H54 (cell line): ENCODE measurements at regions not wholly inside any gene's neighbourhood (a gene's known extent, or its start where the extent isn't known, plus 50 kb on each side); places are given as distances from the start of the nearest gene placed in this dataset.
"Not testable (repeated sequence)": the region's sequence is repeated elsewhere in the genome, so short reads cannot be mapped to it uniquely, and the experiment has no call there.

Experiments
- DNase-seq: peaks from one replicate; pipeline ENCODE4 v3.0.0; 2011; ENCODE audit warnings: low spot score, mixed read lengths; ENCODE audit not compliant: insufficient read length
- FAIRE-seq: peaks from 3 replicates; lab custom pipeline; 2011; peaks lifted over from hg19 to GRCh38; lab: Jason Lieb, UNC
- POLR2A ChIP-seq: IDR thresholded peaks from 2 replicates; pipeline ENCODE4 v1.6.1; 2011; ENCODE audit warnings: low read depth, mild to moderate bottlenecking, low read length

DNA sequence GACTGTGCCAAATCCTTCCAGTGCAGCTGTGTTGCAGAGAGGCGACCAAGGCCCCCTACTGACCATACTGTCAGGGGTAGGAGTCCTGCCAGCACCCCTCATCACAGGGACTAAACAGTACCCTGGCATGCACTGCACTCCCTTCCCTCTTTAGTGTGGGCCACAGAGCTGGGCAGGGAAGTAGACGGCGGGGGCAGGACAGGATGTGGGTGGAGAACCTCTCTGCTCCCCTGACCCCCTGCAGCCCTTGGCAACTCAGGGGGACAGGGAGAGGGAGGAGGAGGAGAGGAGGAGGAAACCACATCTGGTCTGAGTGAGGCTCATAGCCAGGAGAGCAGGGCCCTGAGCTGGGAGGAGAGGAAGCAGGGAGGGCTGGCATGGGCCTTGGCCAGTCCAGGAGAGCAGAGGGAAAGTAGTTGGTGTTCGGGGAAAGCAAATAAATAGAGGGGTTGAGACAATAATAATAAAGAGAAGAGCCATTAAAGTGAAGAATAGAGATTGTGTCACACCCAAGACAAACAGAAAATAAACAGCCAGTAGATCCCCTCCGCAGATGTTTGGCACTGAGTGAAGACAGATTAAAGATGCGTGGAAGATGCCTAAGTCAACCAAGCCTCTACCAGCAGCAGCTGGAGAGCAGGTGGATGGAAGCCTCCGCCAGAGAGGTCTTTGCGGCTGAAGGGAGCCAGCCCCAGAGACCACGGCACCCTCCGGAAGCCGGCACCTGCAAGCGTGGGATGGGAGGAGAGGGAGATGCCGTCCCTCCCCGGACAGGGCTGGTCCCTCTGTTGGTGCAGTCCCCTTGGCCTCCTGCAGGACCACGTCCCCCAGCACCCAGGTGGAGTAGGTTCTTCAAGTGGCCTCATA, 61.5 kb downstream of the RPUSD4 start:
- no peak for TF ChIP-seq POLR2A
- DNase-seq (no peak), FAIRE-seq (no peak)

DNA sequence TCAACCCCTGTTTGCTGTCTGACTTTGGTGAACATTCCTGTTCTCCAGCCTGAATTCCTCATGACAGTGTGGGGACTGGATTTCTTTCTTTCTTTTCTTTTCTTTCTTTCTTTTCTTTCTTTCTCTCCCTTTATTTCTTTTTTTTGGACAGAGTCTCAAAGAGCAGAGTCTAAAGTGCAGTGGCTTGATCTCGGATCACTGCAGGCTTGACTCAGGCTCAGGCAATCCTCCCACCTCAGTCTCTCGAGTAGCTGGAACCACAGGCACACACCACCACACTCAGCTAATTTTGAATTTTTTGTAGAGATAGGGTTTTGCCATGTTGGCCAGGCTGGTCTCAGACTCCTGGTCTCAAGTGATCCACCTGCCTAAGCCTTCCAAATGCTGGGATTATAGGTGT, 63.1 kb downstream of the RPUSD4 start:
- FAIRE-seq (no peak), DNase-seq (no peak)
- no peak for TF ChIP-seq POLR2A

DNA sequence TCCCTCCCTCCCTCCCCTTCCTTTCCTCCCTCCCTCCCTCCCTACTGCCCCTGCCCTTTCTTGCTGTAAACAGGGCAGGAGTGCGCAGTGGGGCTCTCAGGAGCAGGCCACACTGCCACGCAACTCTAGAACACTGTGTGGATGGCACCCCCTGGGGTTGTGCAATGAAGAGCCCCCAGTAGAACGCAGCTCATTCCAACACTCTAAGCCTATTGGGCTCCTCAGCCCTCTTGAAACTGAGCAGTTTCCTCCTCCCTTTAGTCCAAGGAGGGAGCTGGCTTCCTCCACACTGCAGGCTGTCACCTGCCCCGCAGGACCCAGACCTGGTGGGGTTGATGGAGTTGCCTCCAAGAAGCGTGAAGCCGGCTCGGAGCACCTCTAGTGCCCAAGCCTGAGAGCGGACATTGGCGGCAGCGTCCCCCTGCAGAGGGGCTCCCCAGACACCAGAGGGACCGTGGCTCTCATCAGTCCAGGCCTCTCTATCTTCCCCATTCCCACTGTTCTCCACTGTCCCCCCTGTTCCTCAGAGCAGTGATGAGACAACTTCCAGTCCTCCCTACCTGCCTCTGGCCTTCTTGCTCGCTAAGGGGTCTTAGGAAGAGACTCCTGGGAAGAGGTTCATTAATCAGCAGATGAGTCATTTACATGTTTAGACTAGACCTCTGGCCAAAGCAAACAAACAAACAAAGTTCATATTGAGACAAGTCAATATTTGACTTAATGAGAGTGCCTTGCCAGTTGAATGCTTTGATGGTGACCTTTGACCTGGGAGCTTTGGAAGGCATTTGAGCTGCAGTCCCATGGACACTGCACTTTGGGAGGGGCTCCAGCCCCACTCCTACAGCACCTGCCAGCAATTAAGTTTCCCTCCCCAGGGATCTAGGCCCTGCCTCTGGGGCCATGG, 64.0 kb downstream of the RPUSD4 start:
- DNase-seq (no peak), FAIRE-seq (no peak)
- TF ChIP-seq POLR2A, result no peak

DNA sequence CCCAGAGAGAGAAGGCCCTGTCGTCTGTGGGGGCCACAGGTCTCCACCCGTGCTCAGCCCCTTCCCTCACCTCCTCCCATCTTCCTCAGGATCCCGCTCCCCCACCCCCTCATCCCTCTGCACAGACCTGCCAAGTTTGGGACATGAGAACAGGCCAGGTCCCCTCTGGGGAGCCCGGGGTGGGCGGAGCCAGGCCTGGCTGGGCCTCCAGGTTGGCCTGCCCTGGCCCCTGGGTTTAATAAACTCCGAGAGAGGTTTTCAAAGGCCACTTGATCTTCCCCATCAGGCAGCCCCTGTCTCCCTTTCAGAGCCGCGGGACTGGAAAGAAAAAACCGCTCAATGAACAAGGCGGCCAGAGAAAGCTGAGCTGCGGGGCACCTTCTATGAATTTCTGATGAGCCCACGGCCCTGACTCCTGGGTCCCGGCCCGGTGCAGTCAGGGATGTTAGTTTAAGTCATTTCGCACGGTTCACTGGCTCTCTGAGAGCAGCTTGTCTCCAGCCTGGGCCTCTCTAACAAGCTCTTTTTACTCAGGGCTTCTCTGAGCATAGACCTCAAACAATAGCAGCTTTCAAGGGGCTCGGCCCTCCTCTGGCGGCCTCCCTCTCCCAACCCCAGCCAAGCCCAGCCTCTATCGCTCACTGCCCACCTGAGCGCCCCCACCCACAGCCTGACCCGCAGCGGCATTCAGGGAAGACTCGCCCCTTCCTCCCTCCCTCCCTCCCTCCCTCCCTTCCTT, 64.8 kb downstream of the RPUSD4 start:
- FAIRE-seq (no peak), DNase-seq (no peak)
- TF ChIP-seq POLR2A, result no peak

DNA sequence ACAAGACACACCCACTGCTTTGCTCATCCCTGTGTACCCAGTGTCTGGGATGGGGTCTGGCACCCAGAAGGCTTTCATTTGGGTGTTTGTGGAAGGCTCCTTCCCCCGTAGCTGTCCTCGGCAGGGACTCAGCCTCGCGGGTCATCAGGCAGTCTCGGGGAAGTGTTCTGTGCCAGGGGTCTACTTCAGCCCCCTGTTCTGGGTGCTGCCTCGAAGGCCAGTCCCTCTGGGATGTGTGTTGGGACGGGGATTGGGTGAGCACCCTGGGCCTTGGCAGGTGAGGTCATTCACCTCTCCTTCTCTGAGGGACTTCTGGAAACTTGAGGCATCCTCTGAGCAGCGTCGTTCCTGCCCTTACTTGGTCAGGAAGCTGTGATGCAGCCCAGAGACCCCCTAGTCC, 65.5 kb downstream of the RPUSD4 start:
- DNase-seq (no peak), FAIRE-seq (no peak)
- TF ChIP-seq POLR2A, result no peak

DNA sequence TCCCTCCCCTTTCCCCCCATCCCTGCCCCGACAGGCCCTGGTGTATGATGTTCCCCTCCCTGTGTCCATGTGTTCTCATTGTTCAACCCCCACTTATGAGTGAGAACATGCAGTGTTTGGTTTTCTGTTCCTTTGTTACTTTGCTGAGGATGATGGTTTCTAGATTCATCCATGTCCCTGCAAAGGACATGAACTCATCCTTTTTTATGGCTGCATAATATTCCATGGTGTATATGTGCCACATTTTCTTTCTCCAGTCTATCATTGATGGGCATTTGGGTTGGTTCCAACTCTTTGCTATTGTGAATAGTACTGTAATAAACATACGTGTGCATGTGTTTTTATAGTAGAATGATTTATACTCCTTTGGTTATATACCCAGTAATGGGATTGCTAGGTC, 68.0 kb downstream of the RPUSD4 start:
- not testable (repeated sequence) for FAIRE-seq, DNase-seq

DNA sequence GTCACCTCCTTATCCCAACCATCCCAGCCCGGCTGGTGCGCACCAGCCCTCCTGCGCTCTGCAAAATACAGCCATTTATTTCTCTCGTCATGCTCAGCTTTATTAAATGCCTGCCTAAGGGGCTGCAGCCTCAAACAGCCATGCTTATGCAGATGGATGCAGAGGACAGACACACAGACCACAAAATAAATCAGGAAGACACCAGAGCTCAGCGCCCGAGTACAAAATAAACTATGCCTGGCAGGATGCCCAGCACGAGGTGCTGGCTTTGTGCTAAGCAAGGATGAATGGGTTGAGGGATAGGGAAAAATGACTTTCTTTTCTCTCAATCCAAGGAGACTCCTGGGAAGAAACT, 70.5 kb downstream of the RPUSD4 start:
- peak; percentile 33 for FAIRE-seq

DNA sequence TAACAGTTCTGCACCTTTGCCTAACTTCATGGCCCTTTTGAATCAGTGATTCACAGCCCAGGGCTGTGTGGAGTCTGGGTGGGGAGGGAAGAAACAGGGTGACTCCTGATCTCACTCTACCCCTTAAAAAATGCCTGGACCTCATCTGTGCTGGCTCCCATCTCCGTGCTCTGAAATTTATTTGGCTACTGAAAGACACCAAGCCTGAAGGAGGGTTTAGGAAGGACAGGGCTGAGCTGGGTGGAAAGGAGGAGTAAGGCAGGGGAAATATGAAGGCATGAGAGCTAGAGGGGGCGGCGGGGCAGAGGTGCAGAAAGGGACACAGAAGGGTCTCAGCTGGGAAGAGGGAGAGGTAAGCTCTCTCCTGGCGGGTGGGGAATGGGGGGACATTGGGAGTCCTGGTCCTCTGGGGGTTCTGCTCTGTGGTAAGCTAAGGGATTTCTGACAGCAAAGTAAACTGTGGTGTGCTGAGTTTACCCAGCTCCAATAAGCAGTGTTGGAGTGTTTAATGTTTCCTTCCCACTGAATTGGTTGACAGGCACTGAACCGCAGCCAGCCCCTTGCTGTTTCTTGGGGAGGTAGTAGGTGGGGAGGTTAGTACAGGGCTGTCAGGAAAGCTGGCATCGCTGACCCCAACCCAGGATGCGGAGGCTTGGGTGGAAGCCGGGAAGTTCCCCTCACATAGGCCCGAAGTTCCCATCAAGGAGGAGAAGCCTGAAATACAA, 71.1 kb downstream of the RPUSD4 start:
- DNase-seq (no peak), FAIRE-seq (no peak)
- no peak for TF ChIP-seq POLR2A

More for the DNA sequence above, 70.5 kb downstream of the RPUSD4 start:
- no peak for TF ChIP-seq POLR2A
- no peak for DNase-seq

DNA sequence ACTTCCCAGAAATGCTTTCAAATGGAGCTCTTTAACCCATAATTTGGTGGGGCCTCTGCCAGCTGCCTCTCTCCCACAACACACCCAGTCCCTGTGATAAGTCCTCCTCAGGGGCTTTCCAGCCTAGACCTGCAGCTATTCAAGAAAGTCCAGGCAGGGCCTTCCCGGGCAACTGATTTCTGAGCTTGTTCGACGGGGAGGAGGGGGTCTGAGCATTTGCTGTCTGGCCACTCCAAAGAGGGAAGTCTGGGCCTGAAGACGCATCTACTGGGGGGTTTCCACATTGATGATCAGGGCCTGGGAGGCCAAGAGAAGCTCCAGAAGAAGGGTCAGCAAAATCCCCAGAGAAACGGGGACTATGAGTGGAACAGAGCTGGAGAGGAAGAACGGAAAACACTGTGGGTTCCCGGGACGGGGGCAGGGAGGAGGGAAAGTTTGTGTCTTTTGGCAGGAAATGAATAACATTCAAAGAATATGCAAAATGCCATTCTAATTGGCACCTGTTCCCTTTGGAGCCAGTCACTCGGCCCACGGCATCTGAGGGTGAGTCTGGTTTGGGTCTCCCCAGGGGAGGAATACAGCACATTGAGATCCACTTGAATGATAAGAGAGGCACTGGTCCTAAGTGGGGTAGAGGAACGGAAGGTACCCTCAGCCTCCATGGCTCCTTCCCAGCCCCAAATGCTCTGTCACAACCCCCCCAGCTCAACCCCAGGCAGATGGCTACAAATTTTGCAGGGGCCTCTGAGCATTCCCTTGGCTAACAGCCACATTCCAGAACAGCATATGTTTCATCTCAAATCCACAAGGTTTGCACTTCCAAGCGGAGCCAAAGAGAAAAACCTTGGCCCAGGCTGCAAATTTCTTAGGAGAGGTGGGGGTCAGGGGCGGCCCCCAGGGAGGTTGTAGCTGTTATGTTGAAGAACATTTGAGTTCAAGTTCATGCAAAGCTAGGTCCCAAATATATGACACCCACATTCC, 72.0 kb downstream of the RPUSD4 start:
- FAIRE-seq, result no peak

DNA sequence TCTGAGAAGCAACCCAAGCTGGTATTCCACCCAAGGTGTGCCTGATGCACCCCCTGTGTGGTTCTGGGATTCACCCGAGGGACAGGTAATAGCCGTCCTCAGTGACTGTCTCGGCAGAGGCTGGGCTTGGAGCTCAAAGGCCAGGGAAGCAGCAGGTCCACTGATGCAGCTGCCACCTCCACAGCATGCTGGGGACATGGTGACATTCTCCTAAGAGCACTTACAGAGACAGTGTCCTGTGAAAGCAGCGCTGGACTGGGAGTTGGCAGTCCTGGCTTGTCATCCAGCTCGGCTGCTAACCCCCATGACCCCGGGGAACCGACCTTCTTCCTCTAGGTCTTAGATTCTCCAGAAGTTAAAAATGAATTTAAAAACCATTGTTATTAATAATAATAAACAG, 72.8 kb downstream of the RPUSD4 start:
- DNase-seq (no peak), FAIRE-seq (no peak)
- no peak for TF ChIP-seq POLR2A

More for the DNA sequence above, 72.0 kb downstream of the RPUSD4 start:
- no peak for TF ChIP-seq POLR2A
- no peak for DNase-seq

DNA sequence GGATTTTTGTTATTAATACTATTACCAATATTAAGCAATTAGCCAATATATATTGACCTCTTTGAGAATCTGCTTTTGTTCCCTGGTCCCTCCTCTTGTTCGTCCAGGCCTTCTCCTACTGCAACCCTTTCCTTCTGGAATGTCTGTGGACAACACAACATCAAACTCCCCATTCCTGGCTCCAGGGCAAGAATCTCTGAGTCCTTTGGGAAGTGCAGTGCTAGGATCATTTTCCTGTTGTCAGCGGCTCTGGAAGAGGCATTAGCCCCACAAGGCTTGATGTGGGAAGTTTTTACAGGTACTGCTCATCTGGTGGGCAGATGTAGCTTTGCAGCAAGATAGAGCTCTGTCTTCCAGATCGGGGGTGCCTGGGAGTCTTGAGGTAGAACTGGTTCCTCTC, 74.3 kb downstream of the RPUSD4 start:
- FAIRE-seq (no peak), DNase-seq (no peak)
- no peak for TF ChIP-seq POLR2A

DNA sequence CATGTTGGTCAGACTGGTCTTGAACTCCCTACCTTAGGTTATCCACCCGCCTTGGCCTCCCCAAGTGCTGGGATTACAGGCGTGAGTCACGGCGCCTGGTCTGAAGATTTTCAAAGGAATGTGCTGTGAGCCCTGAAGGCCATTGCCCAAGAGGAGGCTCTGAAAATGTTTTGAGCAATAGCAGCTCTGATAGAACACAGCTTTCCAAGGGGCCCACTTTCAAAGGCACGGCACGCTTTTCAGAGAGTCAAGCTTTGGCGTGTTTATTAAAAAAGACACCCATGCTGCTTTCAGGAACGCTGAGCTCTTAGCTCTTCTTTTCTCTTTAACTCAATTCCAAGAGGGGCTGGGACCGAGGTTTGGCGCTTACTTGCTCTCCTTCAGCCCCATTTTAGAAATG, 73.8 kb upstream of the CDON start:
- DNase-seq (no peak), FAIRE-seq (no peak)
- no peak for TF ChIP-seq POLR2A
